GM18909 (cell line): ENCODE measurements at regions not wholly inside any gene's neighbourhood (a gene's known extent, or its start where the extent isn't known, plus 50 kb on each side); places are given as distances from the start of the nearest gene placed in this dataset.
"Not testable (repeated sequence)": the region's sequence is repeated elsewhere in the genome, so short reads cannot be mapped to it uniquely, and the experiment has no call there.

ENCODE experiments used
- ATAC-seq: cut with Tn5 transposase; IDR thresholded peaks from one replicate; pipeline ENCODE4 v1.9.1; 2021; ENCODE audit warnings: mild to moderate bottlenecking; ENCODE audit not compliant: unreplicated experiment, poor library complexity

DNA sequence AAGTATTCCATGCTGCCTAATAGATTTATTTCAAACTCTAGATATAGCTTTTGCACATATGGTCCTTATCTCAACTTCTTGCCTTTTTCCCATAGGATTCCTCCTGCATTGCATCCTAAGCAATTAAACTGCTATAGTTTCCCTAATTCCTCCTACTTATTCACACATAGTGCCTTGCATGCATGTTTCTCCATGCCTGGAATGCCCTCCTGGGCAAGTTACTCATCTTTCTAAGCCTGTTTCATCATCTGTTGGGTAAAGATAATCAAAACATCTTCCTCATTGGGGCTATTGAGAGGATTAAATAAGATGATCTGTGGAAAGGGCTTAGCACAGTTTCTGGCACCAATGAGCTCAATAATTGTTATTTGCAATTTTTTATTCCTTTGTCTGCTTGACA, 726.5 kb downstream of the SLC4A3 start:
- no peak for ATAC-seq

GRCh38 chr2:220356076-220356475, 728.6 kb downstream of the SLC4A3 start:
- no peak for ATAC-seq

DNA sequence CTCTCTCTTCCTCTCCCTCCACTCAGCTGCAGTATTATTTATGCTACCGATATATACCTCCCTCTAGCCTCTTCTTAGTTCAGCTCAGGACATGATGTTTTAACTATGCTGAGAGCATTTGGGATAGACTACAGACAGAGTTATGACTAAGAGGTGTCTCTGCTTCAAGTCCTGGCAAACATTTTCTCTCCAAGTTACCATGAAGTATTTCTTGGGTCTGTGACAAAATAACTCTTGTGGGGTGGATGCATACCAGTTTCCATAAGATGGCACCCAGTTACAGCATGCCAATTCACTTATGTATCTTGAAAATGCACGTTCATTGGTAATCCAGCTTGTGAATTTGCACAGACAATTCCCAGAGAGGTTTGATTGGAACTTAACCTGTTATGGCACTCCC, 737.6 kb downstream of the SLC4A3 start:
- ATAC-seq = no peak

DNA sequence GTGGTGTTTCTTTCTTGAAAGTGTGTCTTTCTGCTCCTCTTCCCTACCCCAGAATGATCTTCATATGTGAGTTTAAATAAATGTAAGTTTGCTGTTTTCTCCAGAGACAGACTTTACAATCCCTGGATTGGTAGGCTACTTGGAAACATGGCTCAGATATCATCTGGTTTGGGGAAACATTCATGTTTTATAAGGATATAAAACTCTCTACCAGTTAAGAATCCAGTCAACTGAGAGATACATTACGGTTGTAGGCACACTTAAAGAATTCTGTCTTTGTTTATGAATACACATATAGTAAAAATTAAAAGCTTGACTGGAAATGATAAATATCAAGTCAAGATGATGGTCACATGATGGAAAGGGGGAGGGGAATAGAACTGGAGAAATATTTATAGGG, 739.3 kb downstream of the SLC4A3 start:
- ATAC-seq = no peak

- no peak for ATAC-seq
These were observed 743.3 kb downstream of the SLC4A3 start for GRCh38 chr2:220370764-220371163.

GRCh38 chr2:220371211-220371610, 743.8 kb downstream of the SLC4A3 start:
- no peak for ATAC-seq

DNA sequence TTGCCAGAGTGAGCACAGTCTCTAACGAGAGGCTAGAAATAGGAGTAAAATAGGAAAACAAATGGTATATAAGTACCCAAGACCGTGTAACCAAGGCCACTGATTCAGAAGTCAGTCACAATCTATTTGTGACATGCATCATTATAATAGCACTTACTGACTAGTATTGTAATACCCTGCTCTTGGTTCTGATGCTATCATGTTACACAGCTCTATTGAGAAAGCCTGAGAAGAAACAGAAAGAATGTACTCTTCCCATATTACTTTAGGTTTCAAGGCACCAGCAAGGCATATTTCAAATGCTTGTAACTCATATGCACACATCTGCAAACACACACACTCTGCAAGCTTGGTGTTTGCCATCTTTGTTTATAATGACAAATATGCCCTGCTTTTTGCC, 746.4 kb downstream of the SLC4A3 start:
- ATAC-seq = no peak

DNA sequence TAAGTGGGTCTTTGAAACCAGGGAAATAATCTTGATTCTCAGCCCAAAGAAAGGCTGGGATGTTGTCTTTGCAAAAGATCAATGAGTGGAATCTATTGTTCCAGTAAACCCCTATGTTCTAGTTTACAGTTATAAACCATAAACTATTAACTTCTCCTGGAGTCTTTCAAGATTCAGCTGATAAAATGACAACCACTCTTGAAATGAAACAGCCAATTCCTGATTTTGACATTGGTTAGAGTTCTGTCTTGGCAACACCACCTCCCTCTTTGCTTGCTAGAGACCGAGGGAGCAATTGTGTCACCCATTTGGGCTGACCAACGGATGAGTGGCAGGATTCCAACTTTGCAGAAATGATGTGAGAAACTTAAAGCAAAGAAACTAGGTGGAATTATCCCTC, 746.9 kb downstream of the SLC4A3 start:
- ATAC-seq = no peak

DNA sequence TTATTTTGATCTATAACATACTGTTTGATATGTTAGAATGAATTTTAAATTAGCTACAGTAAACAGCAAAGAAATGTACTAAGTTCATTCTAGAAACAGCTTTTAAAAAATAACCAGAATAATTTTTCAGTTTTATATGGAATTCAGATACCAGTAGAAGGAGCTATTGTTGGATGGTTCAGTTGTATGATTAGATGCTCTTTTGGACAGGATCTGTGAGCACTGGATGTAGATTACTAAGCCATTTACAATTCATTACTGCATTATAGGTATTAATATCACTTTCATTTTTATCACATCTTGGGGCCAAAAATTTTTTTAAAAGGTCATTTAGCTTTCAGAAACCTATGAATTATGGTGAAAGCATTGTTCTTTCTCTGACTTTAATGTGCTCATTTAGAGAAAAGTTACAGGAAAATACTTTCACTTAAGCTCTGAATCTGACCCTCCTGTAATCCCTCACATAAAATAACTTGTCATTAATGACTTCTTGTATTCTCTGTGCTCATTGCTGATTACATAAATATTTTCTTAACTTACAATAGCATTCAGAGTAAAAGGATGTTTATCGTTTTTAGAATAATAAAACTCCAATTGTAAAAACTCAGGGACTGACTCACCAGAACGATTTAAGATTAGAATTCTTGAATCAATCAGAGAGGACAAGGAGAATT, 750.2 kb downstream of the SLC4A3 start:
- no peak for ATAC-seq

- ATAC-seq = not testable (repeated sequence)
These were observed 760.3 kb downstream of the SLC4A3 start for GRCh38 chr2:220387758-220388157.

- no peak for ATAC-seq
These were observed 766.3 kb downstream of the SLC4A3 start for GRCh38 chr2:220393711-220394110.

DNA sequence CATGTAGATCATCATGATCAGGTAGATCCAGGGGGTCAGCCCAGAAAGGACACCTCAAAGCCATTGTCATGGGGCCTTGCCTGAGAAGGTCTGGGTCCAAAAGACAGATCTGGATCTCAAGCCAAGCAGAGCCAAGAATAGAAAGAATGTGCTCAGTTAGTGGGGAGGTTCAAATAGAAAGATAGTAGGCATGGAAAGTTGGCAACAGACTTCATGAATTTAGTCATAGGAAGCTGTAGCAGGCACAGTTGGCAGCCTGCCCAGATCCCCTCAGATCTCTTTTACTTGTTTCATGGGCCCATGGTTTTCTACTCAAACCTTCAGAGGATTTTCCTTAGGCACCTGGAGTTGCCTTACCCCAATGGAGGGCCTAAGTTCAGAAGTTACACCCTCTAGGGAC, 767.0 kb downstream of the SLC4A3 start:
- no peak for ATAC-seq

DNA sequence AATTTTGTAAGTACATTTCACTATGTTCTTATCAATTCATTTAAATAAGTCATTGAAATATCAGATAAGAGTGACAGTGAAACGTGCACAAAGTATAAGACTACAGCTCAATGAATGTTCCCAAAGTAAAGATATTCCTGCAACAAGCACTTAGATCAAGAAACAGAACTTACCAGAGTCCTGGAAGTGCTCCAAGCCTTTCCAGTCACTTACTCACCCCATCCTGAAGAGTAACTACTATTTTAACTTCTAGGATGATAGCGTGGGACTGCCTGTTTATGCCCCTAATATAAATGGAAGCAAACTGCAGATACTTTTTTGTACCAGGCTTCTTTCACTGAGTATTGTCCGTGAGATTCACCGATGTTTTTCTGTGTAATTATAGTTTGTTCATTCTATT, 768.9 kb downstream of the SLC4A3 start:
- no peak for ATAC-seq

GRCh38 chr2:220410296-220410695, 782.9 kb downstream of the SLC4A3 start:
- ATAC-seq = no peak

DNA sequence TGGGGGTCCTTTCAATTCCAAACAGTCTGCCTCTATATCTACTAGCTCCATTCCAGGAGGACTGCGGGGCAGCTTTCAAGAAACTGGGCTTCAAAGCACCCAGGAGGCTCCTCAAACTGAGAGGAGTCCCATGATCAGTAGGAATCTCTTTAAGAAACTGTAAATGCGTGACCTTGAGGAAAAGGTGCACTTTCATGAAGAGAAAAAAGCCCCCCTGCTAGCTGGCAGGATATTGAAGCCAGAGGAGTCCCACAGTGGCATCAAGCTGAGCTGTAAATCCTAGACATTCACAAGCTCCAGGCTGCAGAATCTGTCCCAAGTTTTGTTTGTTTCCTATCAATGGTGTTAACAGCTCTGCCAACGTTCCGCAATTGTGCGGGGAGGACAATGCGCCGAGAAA, 790.1 kb downstream of the SLC4A3 start:
- no peak for ATAC-seq

DNA sequence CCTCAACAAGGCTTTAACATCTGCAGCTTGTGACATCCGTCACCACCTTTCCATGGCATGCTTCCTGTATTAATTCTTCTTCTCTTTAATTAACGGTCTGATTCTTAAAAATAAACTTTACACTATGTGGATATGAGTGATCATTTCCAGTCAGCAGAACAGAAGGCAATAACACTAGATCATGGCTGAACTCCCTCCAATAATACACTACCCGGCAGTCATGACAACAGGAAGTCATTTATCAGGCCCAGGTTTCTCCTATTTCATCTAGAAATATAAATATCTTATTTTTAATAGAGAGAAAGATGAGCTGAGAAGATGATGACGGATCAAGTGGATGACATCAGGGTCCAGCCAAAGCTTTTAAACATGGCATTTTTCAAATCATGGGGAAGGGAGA, 792.2 kb downstream of the SLC4A3 start:
- no peak for ATAC-seq

DNA sequence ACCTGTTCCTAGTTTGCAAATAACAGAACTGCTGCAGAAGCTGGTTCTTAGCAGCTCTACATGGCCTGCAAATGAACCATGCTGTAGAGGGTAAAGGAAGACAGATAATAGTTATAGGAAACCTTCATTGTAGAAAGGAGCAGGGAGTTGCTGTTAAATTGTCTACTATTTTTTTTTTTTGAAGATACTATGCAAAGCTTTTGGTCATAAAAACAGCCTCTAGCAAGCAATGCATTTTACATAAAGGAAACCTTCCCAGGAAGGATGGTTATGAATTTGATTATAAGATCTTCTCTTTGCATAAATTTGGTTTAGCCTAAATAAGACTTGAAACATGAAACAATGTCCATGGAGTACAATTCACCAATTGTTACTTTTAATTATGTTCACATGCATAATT, 793.4 kb downstream of the SLC4A3 start:
- ATAC-seq = no peak

GRCh38 chr2:220422676-220423075, 795.2 kb downstream of the SLC4A3 start:
- no peak for ATAC-seq

GRCh38 chr2:220424561-220424960, 797.1 kb downstream of the SLC4A3 start:
- no peak for ATAC-seq

DNA sequence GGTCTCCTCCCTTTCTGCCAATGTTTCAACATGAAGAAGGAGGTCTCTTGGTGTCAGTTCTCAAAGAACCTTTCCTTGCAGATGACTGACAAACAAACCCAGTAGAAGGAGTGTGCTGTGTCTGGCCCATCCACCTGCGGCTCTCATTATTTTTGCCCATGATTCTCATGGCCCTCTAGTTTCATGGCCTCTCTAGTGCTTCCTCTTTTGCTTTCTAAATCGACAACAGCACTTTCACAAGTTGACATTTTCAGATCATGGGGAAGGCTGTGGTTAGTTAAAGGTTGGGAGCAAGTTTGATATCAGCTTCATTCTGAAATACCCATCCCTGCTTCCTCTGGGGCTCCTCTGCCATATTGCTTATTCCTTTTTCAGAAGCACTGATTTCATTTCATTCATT, 805.2 kb downstream of the SLC4A3 start:
- peak; percentile 59 for ATAC-seq

- ATAC-seq = no peak
These were observed 805.7 kb downstream of the SLC4A3 start for GRCh38 chr2:220433131-220433530.

DNA sequence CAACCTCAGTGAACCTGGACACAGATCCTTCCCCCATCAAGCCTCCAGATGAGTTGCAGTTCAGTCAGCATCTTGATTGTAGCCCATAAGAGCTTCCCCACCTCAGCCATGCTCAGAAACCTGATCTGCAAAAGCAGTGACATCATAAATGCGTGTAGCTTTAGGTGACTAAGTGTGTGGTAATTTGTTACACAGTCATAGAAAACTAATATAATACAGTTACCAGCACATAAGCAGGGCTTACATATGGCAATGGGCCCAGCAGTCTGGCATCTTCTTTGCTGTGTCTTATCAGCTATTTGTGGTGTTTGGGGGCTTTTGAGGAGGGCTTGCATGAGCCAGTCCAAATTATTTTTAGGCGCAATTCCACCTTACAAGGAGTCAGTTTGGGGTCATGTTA, 807.0 kb downstream of the SLC4A3 start:
- no peak for ATAC-seq

GRCh38 chr2:220437938-220438337, 810.5 kb downstream of the SLC4A3 start:
- ATAC-seq = no peak
